SK-N-MC (cell line): ENCODE measurements at regions not wholly inside any gene's neighbourhood (a gene's known extent, or its start where the extent isn't known, plus 50 kb on each side); places are given as distances from the start of the nearest gene placed in this dataset.

Source experiments
- DNase-seq: peaks from one replicate; pipeline ENCODE4 v3.0.0-alpha.2; 2011; ENCODE audit warnings: low read depth, low spot score
- H3K27ac ChIP-seq: fragments of 200-600 bp; sonication (generic); 2 replicates; pipeline ENCODE4 v1.5.1; 2016; ENCODE audit warnings: mixed run types
- H3K36me3 ChIP-seq: fragments of 200-600 bp; sonication (generic); 2 replicates; pipeline ENCODE4 v1.6.1; 2017; ENCODE audit warnings: antibody characterized with exemption, low read length, mixed read lengths; ENCODE audit not compliant: insufficient read depth
- H3K4me3 ChIP-seq: fragments of 200-600 bp; sonication (generic); 2 replicates; pipeline ENCODE4 v1.5.1; 2016
- H3K9ac ChIP-seq: fragments of 200-600 bp; sonication (generic); 2 replicates; pipeline ENCODE4 v1.8.0; 2017; ENCODE audit warnings: mixed run types, mixed read lengths; ENCODE audit not compliant: insufficient read length
- H3K9me3 ChIP-seq: fragments of 200-600 bp; sonication (generic); 2 replicates; pipeline ENCODE4 v1.6.1; 2017; ENCODE audit warnings: low read depth, mild to moderate bottlenecking, antibody characterized with exemption, low read length, moderate library complexity, mixed read lengths
- EZH2 ChIP-seq: fragments of 200-600 bp; sonication (generic); IDR thresholded peaks from one replicate; pipeline ENCODE4 v1.6.1; 2017; ENCODE audit warnings: antibody characterized with exemption
- FOXP2 ChIP-seq: optimal IDR thresholded peaks from 2 replicates; pipeline ENCODE3; 2011; ENCODE audit warnings: mild to moderate bottlenecking, moderate library complexity; ENCODE audit not compliant: insufficient read depth; ENCODE audit errors: extremely low read length, control extremely low read depth
- POLR2AphosphoS5 ChIP-seq: IDR thresholded peaks from 2 replicates; pipeline ENCODE4 v1.6.1; 2012; ENCODE audit warnings: mild to moderate bottlenecking, low read depth, low read length, borderline replicate concordance

DNA sequence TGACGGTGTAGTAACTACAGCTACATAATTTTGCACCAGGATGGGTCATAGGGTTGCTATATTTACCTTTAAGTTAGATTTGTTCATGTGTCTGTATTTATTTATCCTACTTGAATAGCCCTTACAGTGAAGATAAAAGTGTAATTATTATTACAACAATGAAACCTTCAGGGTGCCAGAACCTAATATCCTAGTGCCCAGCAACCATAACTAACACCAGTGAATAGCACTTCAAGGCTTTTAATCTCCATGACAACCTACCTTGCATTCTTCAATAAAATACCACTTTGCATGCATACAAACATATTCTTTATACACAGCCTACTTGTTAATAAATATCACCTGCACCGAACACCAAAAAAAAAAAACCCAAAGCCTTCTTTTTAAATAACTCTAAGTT, 58.7 kb upstream of the G2E3 start:
- no peak for DNase-seq
- no peaks in the 10 kb centered on the region for H3K36me3 ChIP-seq
- H3K27ac ChIP-seq, result no peak overlapping the region
- no peak overlapping the region for H3K4me3 ChIP-seq
- TF ChIP-seq POLR2AphosphoS5 (no peak), EZH2 (no peak), FOXP2 (no peak)
- no peaks in the 10 kb centered on the region for H3K9me3 ChIP-seq
- H3K9ac ChIP-seq, result no peak overlapping the region

DNA sequence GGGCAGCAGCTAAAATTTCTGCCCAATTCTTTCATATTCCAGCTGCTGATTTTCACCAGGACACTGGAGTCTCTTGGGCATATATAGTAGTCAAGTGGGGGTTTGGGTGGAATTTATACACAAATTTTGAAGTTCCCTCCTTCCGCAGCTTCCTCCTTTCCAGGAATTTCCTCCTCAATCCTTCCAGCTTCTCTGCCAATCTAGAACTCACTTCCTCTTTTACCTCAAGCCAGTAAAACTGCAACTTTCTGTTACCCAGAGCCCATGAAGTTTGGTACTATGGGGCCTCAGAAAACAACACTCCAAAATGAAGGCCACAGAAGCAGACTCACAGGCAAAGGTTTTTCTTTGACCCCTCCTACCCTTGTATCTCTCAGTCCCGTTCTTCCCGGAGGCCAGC, 51.7 kb upstream of the G2E3 start:
- no peak for DNase-seq
- no peaks in the 10 kb centered on the region for H3K36me3 ChIP-seq
- H3K4me3 ChIP-seq, result no peak overlapping the region
- H3K9ac ChIP-seq, result no peak overlapping the region
- TF ChIP-seq EZH2 (no peak), FOXP2 (no peak), POLR2AphosphoS5 (no peak)
- no peaks in the 10 kb centered on the region for H3K9me3 ChIP-seq
- no peak overlapping the region for H3K27ac ChIP-seq
